Thyroid gland (tissue), 4 donors: ENCODE measurements at regions not wholly inside any gene's neighbourhood (a gene's known extent, or its start where the extent isn't known, plus 50 kb on each side); places are given as distances from the start of the nearest gene placed in this dataset.
A peak's percentile ranks its signal among the peaks of the same experiment; 100 is the strongest.

ENCODE experiments used
- DNase-seq, 2 donors: peaks; one replicate each; pipeline ENCODE4 v3.0.0-alpha.2; 2019
- H3K27ac ChIP-seq, 3 donors: fragments of 200-600 bp; sonication (generic); 1 replicate in 2 of 3; 2 replicates in 1 of 3; pipeline ENCODE4 v1.5.1; 2016 to 2019; ENCODE audit warnings: mild to moderate bottlenecking in 1 of 3, moderate library complexity in 1 of 3
- H3K27me3 ChIP-seq: fragments of 200-600 bp; sonication (generic); one replicate; pipeline ENCODE4 v1.5.1; 2019
- H3K36me3 ChIP-seq, 2 donors: fragments of 200-600 bp; sonication (generic); one replicate each; pipeline ENCODE4 v1.5.1; 2016 to 2019
- H3K4me1 ChIP-seq, 2 donors: fragments of 200-600 bp; sonication (generic); one replicate each; pipeline ENCODE4 v1.5.1; 2017 to 2019
- H3K4me3 ChIP-seq, 3 donors: fragments of 200-600 bp; sonication (generic); replicated peaks in 1 of 3; 1 replicate in 2 of 3; 2 replicates in 1 of 3; pipeline ENCODE4 v1.5.1; 2016; ENCODE audit warnings: mild to moderate bottlenecking in 1 of 3
- H3K9me3 ChIP-seq: fragments of 200-600 bp; sonication (generic); one replicate; pipeline ENCODE4 v1.5.1; 2017
- CTCF ChIP-seq, 6 experiments: fragments of 200-600 bp in 3 of 6; fragments of 450-650 bp in 3 of 6; sonication (generic) in 3 of 6; IDR thresholded peaks; one replicate each; pipeline ENCODE4 v1.5.1; 2016 to 2019; ENCODE audit warnings: antibody characterized with exemption in 6 of 6, mild to moderate bottlenecking in 2 of 6, inconsistent platforms in 1 of 6, moderate library complexity in 1 of 6
- POLR2A ChIP-seq, 2 donors: fragments of 450-650 bp; IDR thresholded peaks; one replicate each; pipeline ENCODE4 v1.6.1; 2017; ENCODE audit warnings: antibody characterized with exemption in 2 of 2, mild to moderate bottlenecking in 2 of 2, moderate library complexity in 1 of 2
- WGBS, 2 donors: methylation state at CpG; one replicate each; pipeline ENCODE4 v1.1.5; 2017; 5-methylcytosine and 5-hydroxymethylcytosine counted together
- intact Hi-C: fragments of 100-400 bp; cut with DNase I; formaldehyde crosslinking; loops from one replicate; pipeline ENCODE4 v1.15.1; 2023

DNA sequence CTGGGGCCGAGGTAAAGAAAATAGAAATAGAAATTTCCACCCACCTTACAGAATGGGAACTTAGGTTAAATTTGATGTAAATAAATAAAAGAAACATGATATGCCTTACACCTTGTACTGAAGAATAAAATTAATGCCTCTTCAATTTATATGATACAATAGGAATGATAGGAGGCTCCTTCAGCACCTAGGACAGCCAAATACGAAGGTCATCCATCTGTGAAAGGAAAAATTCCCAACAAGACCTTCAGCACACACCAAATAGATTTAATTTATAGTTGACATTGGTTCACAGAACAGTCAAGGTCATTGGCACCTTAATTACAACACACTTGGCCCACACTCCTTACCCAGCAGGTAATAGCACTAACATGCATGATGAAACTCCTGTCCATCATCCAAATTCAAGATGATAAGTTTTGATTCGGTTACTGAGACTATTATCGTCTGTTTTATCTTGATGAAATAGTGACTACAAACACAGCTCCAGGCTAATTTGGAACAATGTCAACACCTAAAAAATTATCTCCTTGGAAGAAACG lies 250.9 kb downstream of the SNX13 start:
- TF ChIP-seq CTCF (IDR thresholded peaks at IDR 0.05) (no peak), POLR2A (IDR thresholded peaks at IDR 0.05) (no peak)
- Histone ChIP-seq H3K4me1 (no peaks in the 10 kb centered on the region), H3K27me3 (no peaks in the 10 kb centered on the region), H3K4me3 (no peak overlapping the region), H3K27ac (no peak overlapping the region), H3K9me3 (no peaks in the 10 kb centered on the region), H3K36me3 (no peaks in the 10 kb centered on the region)
- WGBS, 2 donors, result 90 to 92% methylated on average over 5 of the region's 5 CpGs
- no peak for DNase-seq
- intact Hi-C loops, result loop anchor here (10.0 kb wide), 1 partner anchor 655 kb away; no protein-coding TSS in a partner anchor

GRCh38 chr7:17690030-17690429 lies 250.3 kb downstream of the SNX13 start:
- Histone ChIP-seq H3K4me1 (no peaks in the 10 kb centered on the region), H3K9me3 (no peaks in the 10 kb centered on the region), H3K27me3 (no peaks in the 10 kb centered on the region), H3K27ac (no peak overlapping the region), H3K4me3 (no peak overlapping the region), H3K36me3 (no peaks in the 10 kb centered on the region)
- intact Hi-C loops, result no loop called here
- TF ChIP-seq CTCF (IDR thresholded peaks at IDR 0.05) (no peak), POLR2A (IDR thresholded peaks at IDR 0.05) (no peak)
- no peak for DNase-seq
- WGBS, 2 donors, result 79 to 89% methylated on average over 4 of the region's 4 CpGs

DNA sequence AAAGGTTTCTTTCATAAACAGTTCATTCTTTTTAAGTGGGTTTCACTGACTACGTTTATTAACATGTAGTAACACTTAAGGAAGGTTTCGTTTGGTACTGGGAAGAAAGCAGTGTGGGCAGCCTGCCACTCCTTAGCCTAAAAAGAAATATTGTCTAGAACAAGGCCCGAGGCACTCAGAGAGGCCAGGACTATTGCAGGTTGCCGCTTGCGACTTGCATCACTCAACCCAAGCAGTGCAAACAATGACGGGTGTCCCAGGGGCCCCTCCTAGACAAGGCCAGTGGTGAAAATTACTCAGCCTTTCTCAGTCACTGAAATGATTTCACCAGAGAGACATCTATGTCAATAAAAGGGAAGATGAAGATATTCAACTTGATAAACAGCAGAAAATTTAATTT lies 243.9 kb downstream of the SNX13 start:
- Histone ChIP-seq H3K4me1 (no peaks in the 10 kb centered on the region), H3K36me3 (no peaks in the 10 kb centered on the region), H3K27me3 (no peaks in the 10 kb centered on the region), H3K27ac (no peak overlapping the region), H3K9me3 (no peaks in the 10 kb centered on the region), H3K4me3 (no peak overlapping the region)
- TF ChIP-seq CTCF (IDR thresholded peaks at IDR 0.05), result no peak
- TF ChIP-seq POLR2A (IDR thresholded peaks at IDR 0.05), result no peak
- WGBS, 2 donors, result 46 to 69% methylated on average over 6 of the region's 6 CpGs
- intact Hi-C loops, result no loop called here
- peak in 1 of 2 donors; percentile 7 for DNase-seq

DNA sequence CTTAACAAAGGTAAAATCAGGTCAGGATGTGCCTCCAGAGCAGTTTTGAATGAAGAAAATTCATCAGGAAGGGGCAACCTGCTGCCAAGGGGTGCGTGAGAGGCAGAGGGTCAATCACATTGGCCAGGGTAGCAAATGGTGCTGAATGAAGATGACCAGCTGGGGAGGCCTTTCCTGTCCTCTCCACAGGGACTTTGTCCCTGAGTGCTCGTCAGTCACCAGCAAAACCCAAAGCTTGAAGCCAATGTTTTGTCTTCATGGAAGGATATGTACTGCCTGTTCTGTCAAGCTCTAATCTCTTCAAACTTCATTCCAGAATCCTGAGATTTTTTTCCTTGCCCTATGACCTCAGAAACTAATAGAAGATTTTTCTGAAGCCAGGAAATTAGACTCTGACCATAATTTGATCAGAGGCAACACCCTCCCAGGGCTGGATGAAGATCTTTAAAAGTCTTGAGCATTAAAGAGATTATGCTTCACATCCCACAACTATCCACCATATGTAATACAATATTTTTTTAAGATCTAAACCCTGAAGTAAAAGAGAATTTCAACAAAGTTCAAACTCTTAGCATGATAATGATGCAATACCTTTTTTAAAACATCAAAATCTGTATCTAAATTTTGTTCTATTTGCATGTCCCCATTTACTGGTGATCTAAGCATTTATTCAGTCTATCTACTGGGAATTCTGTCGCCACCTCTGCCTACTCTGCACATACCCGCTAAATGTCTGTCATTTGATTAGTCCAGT lies 243.0 kb downstream of the SNX13 start:
- H3K27me3 ChIP-seq, result no peaks in the 10 kb centered on the region
- intact Hi-C loops, result no loop called here
- no peaks in the 10 kb centered on the region for H3K9me3 ChIP-seq
- no peak overlapping the region for H3K27ac ChIP-seq
- no peaks in the 10 kb centered on the region for H3K36me3 ChIP-seq
- WGBS, 2 donors, result 94% methylated on average over 4 of the region's 4 CpGs
- no peaks in the 10 kb centered on the region for H3K4me1 ChIP-seq
- TF ChIP-seq CTCF (IDR thresholded peaks at IDR 0.05) (no peak), POLR2A (IDR thresholded peaks at IDR 0.05) (no peak)
- no peak overlapping the region for H3K4me3 ChIP-seq
- DNase-seq, result no peak

- no peak overlapping the region for H3K27ac ChIP-seq
- DNase-seq, result no peak
- no peaks in the 10 kb centered on the region for H3K36me3 ChIP-seq
- intact Hi-C loops, result no loop called here
- H3K4me3 ChIP-seq, result no peak overlapping the region
- H3K27me3 ChIP-seq, result no peaks in the 10 kb centered on the region
- TF ChIP-seq CTCF (IDR thresholded peaks at IDR 0.05) (no peak), POLR2A (IDR thresholded peaks at IDR 0.05) (no peak)
- no peaks in the 10 kb centered on the region for H3K4me1 ChIP-seq
- no peaks in the 10 kb centered on the region for H3K9me3 ChIP-seq
These were observed 240.6 kb downstream of the SNX13 start for GRCh38 chr7:17699696-17700095.
